Neural progenitor cell (in vitro differentiated cells): ENCODE measurements at regions not wholly inside any gene's neighbourhood (a gene's known extent, or its start where the extent isn't known, plus 50 kb on each side); places are given as distances from the start of the nearest gene placed in this dataset.

ENCODE experiments used
- DNase-seq: peaks from one replicate; pipeline ENCODE4 v3.0.0-alpha.2; 2016; ENCODE audit warnings: low spot score
- H2AFZ ChIP-seq: fragments of 200-600 bp; sonication (generic); replicated peaks from 2 replicates; pipeline ENCODE4 v1.6.1; 2016; ENCODE audit warnings: antibody characterized with exemption
- H3F3A ChIP-seq: fragments of 200-600 bp; sonication (generic); 2 replicates; pipeline ENCODE4 v1.6.1; 2016; ENCODE audit warnings: antibody characterized with exemption, low read depth
- H3K27ac ChIP-seq: fragments of 200-600 bp; sonication (generic); 2 replicates; pipeline ENCODE4 v1.5.1; 2016; ENCODE audit warnings: mild to moderate bottlenecking
- H3K27me3 ChIP-seq: fragments of 200-600 bp; sonication (generic); 2 replicates; pipeline ENCODE4 v1.6.1; 2016; ENCODE audit warnings: mild to moderate bottlenecking, moderate library complexity
- H3K36me3 ChIP-seq: fragments of 200-600 bp; sonication (generic); 2 replicates; pipeline ENCODE4 v1.5.1; 2016
- H3K4me1 ChIP-seq: fragments of 200-600 bp; sonication (generic); 2 replicates; pipeline ENCODE4 v1.6.1; 2016; ENCODE audit warnings: mixed run types
- H3K4me2 ChIP-seq: fragments of 200-600 bp; sonication (generic); 2 replicates; pipeline ENCODE4 v1.6.1; 2016
- H3K4me3 ChIP-seq: fragments of 200-600 bp; sonication (generic); 2 replicates; pipeline ENCODE4 v1.5.1; 2016
- H3K79me2 ChIP-seq: fragments of 200-600 bp; sonication (generic); 2 replicates; pipeline ENCODE4 v1.6.1; 2016; ENCODE audit warnings: low read depth
- H3K9ac ChIP-seq: fragments of 200-600 bp; sonication (generic); 2 replicates; pipeline ENCODE4 v1.6.1; 2016
- H3K9me3 ChIP-seq: fragments of 200-600 bp; sonication (generic); 2 replicates; pipeline ENCODE4 v1.5.1; 2016; ENCODE audit warnings: low read depth
- H4K20me1 ChIP-seq: fragments of 200-600 bp; sonication (generic); 2 replicates; pipeline ENCODE4 v1.6.1; 2016; ENCODE audit warnings: low read depth
- H3K27ac Mint-ChIP-seq: 3 replicates; pipeline ENCODE4 v1.8.0; 2021; ENCODE audit warnings: mixed read lengths
- H3K27me3 Mint-ChIP-seq: 2 replicates; pipeline ENCODE4 v1.8.0; 2022; ENCODE audit warnings: low read depth, mild to moderate bottlenecking, inconsistent platforms, moderate library complexity, mixed read lengths; ENCODE audit not compliant: insufficient read depth
- H3K36me3 Mint-ChIP-seq: 3 replicates; pipeline ENCODE4 v1.8.0; 2021; ENCODE audit warnings: mixed read lengths
- H3K4me1 Mint-ChIP-seq: 3 replicates; pipeline ENCODE4 v1.8.0; 2021; ENCODE audit warnings: mixed read lengths
- H3K4me3 Mint-ChIP-seq: 3 replicates; pipeline ENCODE4 v1.8.0; 2021; ENCODE audit warnings: mild to moderate bottlenecking, moderate library complexity, mixed read lengths
- H3K9me3 Mint-ChIP-seq: 3 replicates; pipeline ENCODE4 v1.8.0; 2020; ENCODE audit warnings: mixed read lengths
- CTCF ChIP-seq: fragments of 200-600 bp; sonication (generic); IDR thresholded peaks from 2 replicates; pipeline ENCODE4 v1.5.1; 2017; ENCODE audit warnings: antibody characterized with exemption, mild to moderate bottlenecking
- EZH2 ChIP-seq: fragments of 200-600 bp; sonication (generic); IDR thresholded peaks from 2 replicates; pipeline ENCODE4 v1.6.1; 2017; ENCODE audit warnings: antibody characterized with exemption, mild to moderate bottlenecking, moderate library complexity
- EZH2phosphoT487 ChIP-seq: fragments of 200-600 bp; sonication (generic); IDR thresholded peaks from 2 replicates; pipeline ENCODE4 v1.6.1; 2017; ENCODE audit warnings: antibody characterized with exemption

DNA sequence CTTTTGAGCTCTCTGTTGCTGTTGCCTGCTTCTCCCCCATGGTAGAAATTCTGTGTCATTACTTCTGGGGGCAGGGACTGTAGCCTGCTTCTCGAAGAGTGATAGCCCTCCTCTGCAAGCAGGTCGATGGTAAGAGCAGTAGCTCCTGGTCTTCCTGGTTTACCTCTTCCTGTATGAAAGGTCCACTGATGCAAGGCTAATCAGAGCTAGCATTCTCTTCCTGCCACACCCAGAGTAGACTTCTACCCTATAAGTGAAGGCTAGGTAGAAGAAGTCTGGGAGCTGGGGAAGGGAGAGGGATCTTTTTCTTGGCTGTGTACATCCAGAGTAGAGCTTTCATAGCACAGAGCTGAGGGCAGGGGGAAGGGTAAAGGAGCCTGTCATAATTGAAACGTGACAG is 357.0 kb downstream of the SQOR start:
- Mint-ChIP-seq H3K4me3 (no peak overlapping the region), H3K4me1 (no peaks in the 10 kb centered on the region), H3K9me3 (peaks cover 8% of the 10 kb centered on the region), H3K36me3 (no peaks in the 10 kb centered on the region), H3K27me3 (peaks cover 3% of the 10 kb centered on the region), H3K27ac (no peak overlapping the region)
- Histone ChIP-seq H3K36me3 (no peaks in the 10 kb centered on the region), H3K4me3 (no peak overlapping the region), H3K27ac (no peak overlapping the region), H3K27me3 (no peaks in the 10 kb centered on the region), H3K79me2 (no peaks in the 10 kb centered on the region), H3K4me1 (no peaks in the 10 kb centered on the region), H3F3A (no peaks in the 10 kb centered on the region), H3K9ac (no peak overlapping the region), H3K9me3 (no peaks in the 10 kb centered on the region), H3K4me2 (no peak overlapping the region), H4K20me1 (no peaks in the 10 kb centered on the region), H2AFZ (no peak overlapping the region)
- DNase-seq: no peak
- TF ChIP-seq EZH2phosphoT487 (no peak), CTCF (no peak), EZH2 (no peak)

DNA sequence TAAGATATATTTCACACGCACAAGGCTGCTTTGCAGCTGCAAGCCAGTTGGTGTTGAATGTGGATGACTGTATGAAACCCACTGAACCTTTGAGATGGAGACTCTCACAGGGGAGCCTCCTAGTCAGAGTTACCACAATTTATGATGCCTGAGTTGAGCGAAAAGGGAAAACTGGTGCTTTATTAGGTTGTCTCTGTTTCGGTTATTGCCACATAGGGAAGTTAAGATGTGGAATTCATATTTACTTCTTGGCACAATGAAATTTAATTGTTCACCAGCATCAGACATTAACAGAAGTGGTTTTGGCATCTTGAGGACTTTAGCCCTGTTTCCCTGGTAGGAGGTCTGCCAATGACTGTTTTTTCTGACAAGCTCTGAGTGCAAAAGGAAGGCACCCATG is 358.2 kb downstream of the SQOR start:
- Mint-ChIP-seq H3K4me1 (no peaks in the 10 kb centered on the region), H3K4me3 (no peak overlapping the region), H3K9me3 (peaks cover 8% of the 10 kb centered on the region), H3K36me3 (no peaks in the 10 kb centered on the region), H3K27me3 (peaks cover 3% of the 10 kb centered on the region), H3K27ac (no peak overlapping the region)
- no peaks in the 10 kb centered on the region for H3K9me3 ChIP-seq
- no peak overlapping the region for H3K9ac ChIP-seq
- no peaks in the 10 kb centered on the region for H4K20me1 ChIP-seq
- H3K27me3 ChIP-seq: no peaks in the 10 kb centered on the region
- H3K4me1 ChIP-seq: no peaks in the 10 kb centered on the region
- no peak overlapping the region for H3K4me3 ChIP-seq
- no peaks in the 10 kb centered on the region for H3F3A ChIP-seq
- TF ChIP-seq EZH2 (no peak), EZH2phosphoT487 (no peak), CTCF (no peak)
- H3K4me2 ChIP-seq: no peak overlapping the region
- DNase-seq: no peak
- H2AFZ ChIP-seq: no peak overlapping the region
- no peaks in the 10 kb centered on the region for H3K79me2 ChIP-seq
- no peak overlapping the region for H3K27ac ChIP-seq
- H3K36me3 ChIP-seq: no peaks in the 10 kb centered on the region

GRCh38 chr15:45993508-45993907 is 358.7 kb downstream of the SQOR start:
- Histone ChIP-seq H3F3A (no peaks in the 10 kb centered on the region), H3K4me3 (no peak overlapping the region), H2AFZ (no peak overlapping the region), H3K9ac (no peak overlapping the region), H3K27ac (no peak overlapping the region), H4K20me1 (no peaks in the 10 kb centered on the region), H3K36me3 (no peaks in the 10 kb centered on the region), H3K4me1 (no peaks in the 10 kb centered on the region), H3K79me2 (no peaks in the 10 kb centered on the region), H3K4me2 (no peak overlapping the region), H3K9me3 (no peaks in the 10 kb centered on the region), H3K27me3 (no peaks in the 10 kb centered on the region)
- Mint-ChIP-seq H3K36me3 (no peaks in the 10 kb centered on the region), H3K4me1 (no peaks in the 10 kb centered on the region), H3K27ac (no peak overlapping the region), H3K9me3 (peaks cover 8% of the 10 kb centered on the region), H3K27me3 (peaks cover 3% of the 10 kb centered on the region), H3K4me3 (no peak overlapping the region)
- no peak for DNase-seq
- TF ChIP-seq CTCF: no peak
- TF ChIP-seq EZH2: no peak
- no peak for TF ChIP-seq EZH2phosphoT487

DNA sequence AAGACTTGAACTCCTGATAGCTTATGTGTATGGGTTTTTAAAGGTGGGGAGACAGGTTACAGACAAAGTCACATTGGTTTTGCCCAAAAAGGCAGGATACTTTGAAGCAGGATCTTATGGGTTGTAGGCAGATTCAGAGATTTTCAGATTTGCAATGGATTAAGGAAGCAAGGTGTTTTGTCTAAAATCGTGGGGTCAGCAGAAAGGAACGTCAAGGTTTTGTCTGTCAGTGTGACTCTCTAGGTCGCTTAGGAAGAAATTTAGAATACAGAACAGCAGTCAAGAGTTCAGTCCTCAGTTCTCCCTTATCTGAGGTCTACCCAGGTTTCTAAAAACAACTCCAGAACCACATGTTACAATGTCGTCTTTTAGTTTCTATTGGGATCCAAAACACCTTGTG is 361.0 kb downstream of the SQOR start:
- Histone ChIP-seq H3K4me1 (no peaks in the 10 kb centered on the region), H3K9me3 (no peaks in the 10 kb centered on the region), H3K4me2 (no peak overlapping the region), H3K27ac (no peak overlapping the region), H2AFZ (no peak overlapping the region), H3F3A (no peaks in the 10 kb centered on the region), H4K20me1 (no peaks in the 10 kb centered on the region), H3K79me2 (no peaks in the 10 kb centered on the region), H3K9ac (no peak overlapping the region), H3K27me3 (no peaks in the 10 kb centered on the region), H3K4me3 (no peak overlapping the region), H3K36me3 (no peaks in the 10 kb centered on the region)
- no peaks in the 10 kb centered on the region for H3K4me1 Mint-ChIP-seq
- DNase-seq: no peak
- H3K9me3 Mint-ChIP-seq: peaks cover 8% of the 10 kb centered on the region
- H3K27ac Mint-ChIP-seq: no peak overlapping the region
- H3K4me3 Mint-ChIP-seq: no peak overlapping the region
- H3K36me3 Mint-ChIP-seq: no peaks in the 10 kb centered on the region
- TF ChIP-seq EZH2 (no peak), CTCF (no peak), EZH2phosphoT487 (no peak)
- H3K27me3 Mint-ChIP-seq: peaks cover 3% of the 10 kb centered on the region
